Jurkat, Clone E6-1 (cell line): ENCODE measurements at regions not wholly inside any gene's neighbourhood (a gene's known extent, or its start where the extent isn't known, plus 50 kb on each side); places are given as distances from the start of the nearest gene placed in this dataset.
"Not testable (repeated sequence)": the region's sequence is repeated elsewhere in the genome, so short reads cannot be mapped to it uniquely, and the experiment has no call there.

Experiments
- DNase-seq: peaks from one replicate; pipeline ENCODE4 v3.0.0-alpha.2; 2011; ENCODE audit warnings: low read depth, low spot score
- H3K4me3 ChIP-seq: 2 replicates; pipeline ENCODE4 v1.5.1; 2011; ENCODE audit warnings: mild to moderate bottlenecking, low read length, control low read depth, moderate library complexity

- H3K4me3 ChIP-seq, result no peak overlapping the region
- no peak for DNase-seq
These were observed 133.5 kb upstream of the UBE2E3 start for GRCh38 chr2:180846756-180847472.

- no peak overlapping the region for H3K4me3 ChIP-seq
- no peak for DNase-seq
These were observed 137.9 kb upstream of the UBE2E3 start for GRCh38 chr2:180842461-180842860.

- no peak overlapping the region for H3K4me3 ChIP-seq
- DNase-seq, result no peak
These were observed 139.8 kb upstream of the UBE2E3 start for GRCh38 chr2:180840641-180841040.

GRCh38 chr2:180829836-180830235 lies 150.6 kb upstream of the UBE2E3 start:
- no peak for DNase-seq
- no peak overlapping the region for H3K4me3 ChIP-seq

GRCh38 chr2:180829261-180829660 lies 151.1 kb upstream of the UBE2E3 start:
- H3K4me3 ChIP-seq, result no peak overlapping the region
- DNase-seq, result no peak

- DNase-seq, result no peak
- H3K4me3 ChIP-seq, result no peak overlapping the region
These were observed 151.6 kb upstream of the UBE2E3 start for GRCh38 chr2:180828756-180829155.

GRCh38 chr2:180823546-180824141 lies 156.8 kb upstream of the UBE2E3 start:
- H3K4me3 ChIP-seq, result no peak overlapping the region
- DNase-seq, result no peak

- DNase-seq, result no peak
- H3K4me3 ChIP-seq, result no peak overlapping the region
These were observed 161.3 kb upstream of the UBE2E3 start for GRCh38 chr2:180819106-180819505.

- DNase-seq, H3K4me3 ChIP-seq: not testable (repeated sequence)
These were observed 161.7 kb upstream of the UBE2E3 start for GRCh38 chr2:180818700-180819099.

- no peak for DNase-seq
- H3K4me3 ChIP-seq, result no peak overlapping the region
These were observed 181.3 kb upstream of the UBE2E3 start for GRCh38 chr2:180799141-180799540.

- no peak overlapping the region for H3K4me3 ChIP-seq
- no peak for DNase-seq
These were observed 189.5 kb upstream of the UBE2E3 start for GRCh38 chr2:180790891-180791290.

GRCh38 chr2:180787330-180787729 lies 193.1 kb upstream of the UBE2E3 start:
- no peak for DNase-seq
- no peak overlapping the region for H3K4me3 ChIP-seq

- no peak for DNase-seq
- no peak overlapping the region for H3K4me3 ChIP-seq
These were observed 199.1 kb upstream of the UBE2E3 start for GRCh38 chr2:180781276-180781675.

GRCh38 chr2:180778291-180778690 lies 202.1 kb upstream of the UBE2E3 start:
- H3K4me3 ChIP-seq, result no peak overlapping the region
- no peak for DNase-seq

- H3K4me3 ChIP-seq, result no peak overlapping the region
- DNase-seq, result no peak
These were observed 203.5 kb upstream of the UBE2E3 start for GRCh38 chr2:180776921-180777320.

GRCh38 chr2:180775711-180776110 lies 204.7 kb upstream of the UBE2E3 start:
- no peak overlapping the region for H3K4me3 ChIP-seq
- DNase-seq, result no peak

GRCh38 chr2:180765316-180765715 lies 215.1 kb upstream of the UBE2E3 start:
- not testable (repeated sequence) for DNase-seq, H3K4me3 ChIP-seq

GRCh38 chr2:180763263-180763989 lies 217.0 kb upstream of the UBE2E3 start:
- H3K4me3 ChIP-seq, result no peak overlapping the region
- no peak for DNase-seq

- no peak overlapping the region for H3K4me3 ChIP-seq
- DNase-seq, result no peak
These were observed 219.2 kb upstream of the UBE2E3 start for GRCh38 chr2:180761224-180761623.

- no peak for DNase-seq
- no peak overlapping the region for H3K4me3 ChIP-seq
These were observed 220.8 kb upstream of the UBE2E3 start for GRCh38 chr2:180759631-180760030.
